H1 (cell line): ENCODE measurements at regions not wholly inside any gene's neighbourhood (a gene's known extent, or its start where the extent isn't known, plus 50 kb on each side); places are given as distances from the start of the nearest gene placed in this dataset.

Source experiments
- ASH2L ChIP-seq: fragments of 200-600, 300-600 bp; sonication (generic); IDR thresholded peaks from one replicate; pipeline ENCODE4 v1.7.1; 2017; ENCODE audit warnings: low read length
- CBX8 ChIP-seq: fragments of 300-800, 300-1000 bp; sonication (generic); IDR thresholded peaks from 2 replicates; pipeline ENCODE4 v1.7.1; 2016; ENCODE audit warnings: low read depth, low read length, borderline replicate concordance
- POLR2A ChIP-seq, 2 experiments: IDR thresholded peaks; 1 replicate in 1 of 2; 2 replicates in 1 of 2; pipeline ENCODE4 v1.6.1; 2011; ENCODE audit warnings: low read depth in 2 of 2, low read length in 2 of 2, mild to moderate bottlenecking in 2 of 2; ENCODE audit errors: control extremely low read depth in 1 of 2
- RAD21 ChIP-seq, 2 experiments: IDR thresholded peaks in 1 of 2; conservative IDR thresholded peaks in 1 of 2; 2 replicates each; pipeline ENCODE4 v1.6.1; 2011; ENCODE audit warnings: low read depth in 2 of 2, low read length in 2 of 2, improper control_type of control experiment in 1 of 2, inconsistent platforms in 1 of 2, mild to moderate bottlenecking in 1 of 2, moderate library complexity in 1 of 2
- SIN3A ChIP-seq, 2 experiments: IDR thresholded peaks in 1 of 2; conservative IDR thresholded peaks in 1 of 2; 2 replicates each; pipeline ENCODE4 v1.6.1; 2011 to 2012; ENCODE audit warnings: low read length in 2 of 2, improper control_type of control experiment in 1 of 2, low read depth in 1 of 2, mild to moderate bottlenecking in 1 of 2
- SRF ChIP-seq: IDR thresholded peaks from 2 replicates; pipeline ENCODE4 v1.6.1; 2011; ENCODE audit warnings: mild to moderate bottlenecking, low read depth, low read length, moderate library complexity
- TAF1 ChIP-seq: IDR thresholded peaks from 2 replicates; pipeline ENCODE4 v1.6.1; 2011; ENCODE audit warnings: mild to moderate bottlenecking, low read depth, low read length
- TEAD4 ChIP-seq: IDR thresholded peaks from 2 replicates; pipeline ENCODE4 v1.6.1; 2012; ENCODE audit warnings: low read depth, low read length, inconsistent platforms, mixed read lengths
- TF ChIP-seq, protein P1 (sequence below), 3 experiments: IDR thresholded peaks; 1 replicate in 2 of 3; 2 replicates in 1 of 3; pipeline versions ENCODE4 v1.5.1 to v1.6.1; 2011; ENCODE audit warnings: low read length in 3 of 3, mild to moderate bottlenecking in 3 of 3, inconsistent platforms in 2 of 3, low read depth in 1 of 3, moderate library complexity in 1 of 3; ENCODE audit not compliant: insufficient read depth in 1 of 3; ENCODE audit errors: control extremely low read depth in 1 of 3

DNA sequence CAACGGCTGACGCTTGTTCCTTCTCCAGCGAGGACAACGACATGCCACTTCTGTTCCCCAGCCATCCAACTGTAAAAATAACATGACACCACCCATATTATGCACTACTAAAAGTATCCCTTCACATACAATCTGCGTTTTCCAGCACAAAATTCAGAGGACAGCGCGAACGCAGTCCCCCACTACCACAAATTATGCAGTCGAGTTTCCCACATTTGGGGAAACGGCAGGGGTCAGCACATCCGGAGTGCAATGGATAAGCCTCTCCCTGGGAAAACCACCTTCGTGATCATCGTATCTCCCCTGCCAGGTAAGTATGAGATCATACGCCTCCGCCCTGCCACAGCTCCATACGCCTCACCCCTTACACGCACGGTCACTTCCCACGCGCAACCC is 120.9 kb downstream of the PPIAL4G start:
- TF ChIP-seq POLR2A (IDR thresholded peaks at IDR 0.05; ENCODE audit: control extremely low read depth in 1 of 2, low read depth in 2 of 2, low read length in 2 of 2) (peak; percentile 71 to 89), RAD21 (IDR thresholded peaks at IDR 0.05 in 1 of 2, conservative IDR thresholded peaks at IDR 0.05 in 1 of 2; ENCODE audit: low read depth in 2 of 2, low read length in 2 of 2) (no peak), TEAD4 (no peak), SIN3A (conservative IDR thresholded peaks at IDR 0.05 in 1 of 2, IDR thresholded peaks at IDR 0.05 in 1 of 2; ENCODE audit: low read depth in 1 of 2, low read length in 2 of 2) (no peak), SRF (no peak), CBX8 (no peak), TAF1 (no peak), ASH2L (no peak)
- TF ChIP-seq, protein P1, sequence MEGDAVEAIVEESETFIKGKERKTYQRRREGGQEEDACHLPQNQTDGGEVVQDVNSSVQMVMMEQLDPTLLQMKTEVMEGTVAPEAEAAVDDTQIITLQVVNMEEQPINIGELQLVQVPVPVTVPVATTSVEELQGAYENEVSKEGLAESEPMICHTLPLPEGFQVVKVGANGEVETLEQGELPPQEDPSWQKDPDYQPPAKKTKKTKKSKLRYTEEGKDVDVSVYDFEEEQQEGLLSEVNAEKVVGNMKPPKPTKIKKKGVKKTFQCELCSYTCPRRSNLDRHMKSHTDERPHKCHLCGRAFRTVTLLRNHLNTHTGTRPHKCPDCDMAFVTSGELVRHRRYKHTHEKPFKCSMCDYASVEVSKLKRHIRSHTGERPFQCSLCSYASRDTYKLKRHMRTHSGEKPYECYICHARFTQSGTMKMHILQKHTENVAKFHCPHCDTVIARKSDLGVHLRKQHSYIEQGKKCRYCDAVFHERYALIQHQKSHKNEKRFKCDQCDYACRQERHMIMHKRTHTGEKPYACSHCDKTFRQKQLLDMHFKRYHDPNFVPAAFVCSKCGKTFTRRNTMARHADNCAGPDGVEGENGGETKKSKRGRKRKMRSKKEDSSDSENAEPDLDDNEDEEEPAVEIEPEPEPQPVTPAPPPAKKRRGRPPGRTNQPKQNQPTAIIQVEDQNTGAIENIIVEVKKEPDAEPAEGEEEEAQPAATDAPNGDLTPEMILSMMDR (IDR thresholded peaks at IDR 0.05; ENCODE audit: control extremely low read depth in 1 of 3, insufficient read depth in 1 of 3, low read depth in 1 of 3, low read length in 3 of 3): no peak
